SHP77 treated with DMSO at 0.1 percent for 48 hours (cell line): ENCODE measurements at regions not wholly inside any gene's neighbourhood (a gene's known extent, or its start where the extent isn't known, plus 50 kb on each side); places are given as distances from the start of the nearest gene placed in this dataset.

Experiments used
- DNase-seq: peaks from one replicate; lab custom pipeline; 2025; lab: John Stamatoyannopoulos, UW

GRCh38 chr12:42793166-42793565 lies 203.6 kb upstream of the PRICKLE1 start:
- DNase-seq, result no peak

DNA sequence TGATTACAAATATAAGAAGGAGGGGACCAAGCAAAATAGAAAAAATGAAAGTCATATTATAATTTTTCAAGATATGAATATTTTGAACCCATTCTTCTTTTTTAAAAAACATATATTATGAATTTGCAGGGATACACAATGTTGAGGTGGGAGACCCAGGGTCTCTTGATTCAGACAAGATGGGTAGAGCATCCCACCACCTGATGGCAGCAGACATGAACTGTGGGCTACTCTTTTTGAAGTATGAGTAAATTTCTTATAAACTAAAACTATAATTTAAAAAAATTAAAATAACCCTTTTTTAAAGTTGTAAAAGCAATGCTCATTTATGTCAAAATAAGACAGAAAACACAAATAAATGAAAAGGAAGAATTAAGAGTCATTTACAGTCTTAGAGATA lies 202.7 kb upstream of the PRICKLE1 start:
- no peak for DNase-seq

DNA sequence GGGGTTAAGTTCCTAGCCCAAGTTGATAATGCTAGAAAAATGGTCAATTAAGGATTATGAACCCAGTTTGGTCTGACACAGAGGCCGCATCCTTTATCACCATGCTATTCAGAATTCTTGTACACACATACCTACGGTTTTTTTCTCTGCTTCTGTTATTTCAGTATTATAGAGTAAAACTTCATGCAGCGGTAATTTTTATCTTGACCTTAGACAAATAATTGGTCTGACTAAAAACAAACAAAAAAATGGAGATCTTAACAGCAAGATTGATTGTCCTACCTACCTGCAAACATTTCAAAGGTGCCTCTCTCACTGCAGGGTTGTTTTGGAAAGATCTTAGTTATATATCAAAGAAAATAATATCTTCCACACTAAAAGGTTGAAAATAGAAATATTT lies 201.9 kb upstream of the PRICKLE1 start:
- no peak for DNase-seq

GRCh38 chr12:42790761-42791151 lies 201.2 kb upstream of the PRICKLE1 start:
- no peak for DNase-seq

- no peak for DNase-seq
Observed at GRCh38 chr12:42789808-42790760, 200.5 kb upstream of the PRICKLE1 start.

GRCh38 chr12:42786400-42787148 lies 197.0 kb upstream of the PRICKLE1 start:
- DNase-seq, result no peak

DNA sequence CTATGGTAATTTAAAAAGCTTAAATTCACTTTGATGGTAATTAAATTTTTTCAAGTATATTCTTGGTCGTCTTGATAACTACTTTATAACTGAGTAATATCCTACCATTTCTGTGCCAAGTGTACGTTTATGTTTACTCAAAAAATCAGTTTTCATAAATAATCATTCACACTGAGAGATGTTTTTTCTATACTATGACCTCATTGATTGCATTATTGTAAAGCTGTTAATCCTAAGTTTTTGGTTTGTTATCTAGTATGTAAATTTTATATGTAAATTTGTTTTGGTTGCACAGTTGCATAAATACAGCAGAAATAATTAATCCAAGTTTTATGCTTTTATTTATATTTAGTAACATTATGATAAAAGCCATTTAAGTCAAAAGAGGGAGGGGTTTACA lies 196.4 kb upstream of the PRICKLE1 start:
- no peak for DNase-seq

DNA sequence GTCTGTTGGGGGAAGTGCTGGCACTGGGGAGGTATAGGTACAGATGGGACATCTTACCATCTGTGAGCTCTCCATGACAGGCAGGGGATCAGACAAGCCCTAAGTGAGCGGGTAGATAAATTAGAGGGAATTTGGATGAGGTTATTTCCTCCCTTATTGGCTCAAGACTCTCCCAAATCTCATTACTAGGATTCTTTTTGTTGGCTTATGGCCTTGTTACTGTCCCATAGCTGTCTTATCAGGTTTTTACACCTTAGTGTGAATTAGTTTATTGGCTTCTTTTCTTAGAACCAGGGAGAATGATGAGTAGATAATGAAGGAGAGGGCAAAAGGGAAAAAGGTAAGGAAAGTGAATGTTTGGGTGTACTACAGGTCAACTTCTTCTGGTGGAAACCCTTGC lies 191.1 kb upstream of the PRICKLE1 start:
- DNase-seq, result no peak

- DNase-seq, result no peak
Observed at GRCh38 chr12:42779186-42779859, 189.8 kb upstream of the PRICKLE1 start.

- no peak for DNase-seq
Observed at GRCh38 chr12:42776396-42776795, 186.8 kb upstream of the PRICKLE1 start.

DNA sequence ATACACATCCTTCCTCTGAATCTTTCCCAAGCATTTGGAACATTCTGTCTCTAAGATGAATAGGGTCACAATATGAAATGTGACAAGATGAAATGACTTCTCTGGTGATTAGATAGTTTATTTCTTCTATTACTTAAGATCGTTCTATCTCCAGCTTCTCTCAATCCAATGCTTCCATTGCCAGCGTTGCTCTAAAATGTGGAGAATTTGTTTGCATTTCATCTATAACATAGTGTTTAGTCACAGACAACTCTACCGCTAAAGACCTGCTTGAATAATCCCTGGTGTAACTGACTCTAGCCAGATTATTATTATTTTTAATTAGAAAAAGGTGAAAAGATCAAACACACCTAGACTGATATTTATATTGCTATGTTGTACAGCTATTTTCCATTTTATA lies 184.7 kb upstream of the PRICKLE1 start:
- DNase-seq, result no peak

DNA sequence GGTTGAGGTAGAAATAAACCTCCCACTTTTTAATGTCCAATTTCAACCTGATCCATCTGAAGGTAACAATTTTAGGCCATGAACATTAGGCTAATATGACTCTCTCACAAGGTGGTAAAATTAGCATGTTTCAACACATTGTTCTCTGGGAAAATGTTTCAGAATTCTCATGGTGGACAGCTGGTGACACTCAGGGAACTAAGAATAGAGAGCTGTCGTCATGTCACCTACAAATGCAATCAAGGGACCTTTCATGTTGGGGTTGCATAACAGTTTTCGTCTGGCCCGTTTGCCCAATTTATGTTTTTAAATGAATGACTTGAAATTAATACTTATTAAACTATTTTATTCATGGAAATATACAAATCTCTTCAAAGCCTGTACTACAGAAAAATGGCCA lies 180.7 kb upstream of the PRICKLE1 start:
- DNase-seq, result no peak

DNA sequence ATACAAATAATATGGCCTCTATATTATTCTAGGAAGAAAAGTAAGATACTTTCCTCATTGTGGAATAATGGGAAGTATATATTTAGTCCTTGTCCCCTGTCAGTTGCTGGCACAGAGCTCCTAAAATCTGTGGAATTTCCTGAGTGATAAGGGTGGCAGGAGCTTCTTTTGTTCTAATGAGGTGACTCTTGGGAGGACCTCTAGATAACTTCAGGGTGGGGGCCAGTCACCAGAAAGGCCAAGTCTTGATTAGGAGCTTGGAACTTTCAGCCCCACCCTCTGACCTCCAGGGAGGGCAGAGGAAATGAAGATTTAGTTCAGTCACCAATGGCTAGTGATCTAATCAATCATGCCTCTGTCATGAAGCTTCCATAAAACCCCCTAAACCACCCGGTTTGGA lies 179.9 kb upstream of the PRICKLE1 start:
- no peak for DNase-seq

DNA sequence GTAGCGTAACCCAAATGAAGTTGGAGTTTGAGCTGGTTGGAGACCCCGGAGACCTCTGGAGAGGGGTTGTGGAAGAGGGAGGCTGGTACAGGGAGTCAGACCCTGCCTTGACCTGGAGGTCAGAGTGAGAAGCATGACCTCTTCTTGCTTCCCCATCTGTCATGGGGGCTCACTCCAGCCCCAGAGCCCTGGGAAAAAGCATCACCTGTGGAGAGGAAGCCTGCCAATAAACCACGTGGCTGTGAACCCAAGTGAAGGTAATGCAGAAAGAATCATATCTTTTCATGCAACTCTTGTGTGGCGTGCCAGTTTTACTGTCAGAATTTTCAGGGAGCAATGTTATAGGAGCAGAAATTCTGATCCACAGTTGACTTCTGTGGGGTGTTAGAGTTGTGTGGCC lies 178.5 kb upstream of the PRICKLE1 start:
- DNase-seq, result no peak

DNA sequence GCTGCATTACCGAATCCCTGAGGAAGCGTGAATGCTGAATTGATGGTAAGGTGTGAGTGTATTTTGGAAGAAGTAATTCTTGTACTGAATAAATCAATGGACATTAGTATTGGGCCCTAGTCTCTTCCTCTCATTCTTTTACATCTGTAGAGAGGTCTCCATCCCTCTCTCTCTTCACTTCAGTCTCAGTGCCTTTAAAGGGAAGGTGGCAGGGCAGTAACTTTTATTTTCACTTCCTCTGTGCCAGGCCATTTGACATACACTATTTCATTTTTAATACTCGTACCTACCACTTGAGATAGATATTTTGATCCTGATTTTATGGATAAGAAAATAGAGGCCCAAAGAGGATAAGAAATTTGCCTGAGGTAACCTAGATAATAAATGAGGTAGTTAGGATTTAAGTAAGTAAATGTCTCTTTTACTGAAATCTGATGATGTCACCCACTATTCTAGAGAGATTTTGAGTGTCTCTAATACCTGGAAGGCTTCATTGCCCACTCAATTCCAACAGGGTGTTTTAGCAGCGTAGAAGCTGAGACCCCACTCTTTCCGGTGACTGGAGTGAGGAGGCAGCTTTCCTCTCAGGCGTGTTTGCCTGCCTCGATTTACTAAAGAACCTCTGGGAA lies 177.9 kb upstream of the PRICKLE1 start:
- DNase-seq, result no peak

DNA sequence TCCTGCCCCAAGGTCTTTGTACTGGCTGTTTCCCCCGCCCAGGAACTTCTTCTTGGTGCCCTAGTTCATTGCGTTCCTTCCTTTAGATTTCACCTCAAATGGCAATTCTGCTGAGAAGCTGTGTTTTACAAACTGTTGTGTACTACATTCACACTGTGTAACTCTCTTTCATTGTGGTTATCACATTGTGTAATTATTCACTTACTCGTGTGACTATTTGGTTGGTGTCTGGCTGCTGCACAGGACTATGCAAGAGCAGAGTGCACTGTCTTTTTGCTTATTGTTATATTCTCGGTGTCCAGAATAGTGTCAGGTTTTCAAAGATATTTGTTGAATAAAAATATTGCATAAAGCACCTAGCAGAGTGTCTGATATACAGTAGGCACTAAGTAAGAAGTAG lies 177.2 kb upstream of the PRICKLE1 start:
- no peak for DNase-seq

- DNase-seq, result no peak
Observed at GRCh38 chr12:42766026-42766425, 176.5 kb upstream of the PRICKLE1 start.

DNA sequence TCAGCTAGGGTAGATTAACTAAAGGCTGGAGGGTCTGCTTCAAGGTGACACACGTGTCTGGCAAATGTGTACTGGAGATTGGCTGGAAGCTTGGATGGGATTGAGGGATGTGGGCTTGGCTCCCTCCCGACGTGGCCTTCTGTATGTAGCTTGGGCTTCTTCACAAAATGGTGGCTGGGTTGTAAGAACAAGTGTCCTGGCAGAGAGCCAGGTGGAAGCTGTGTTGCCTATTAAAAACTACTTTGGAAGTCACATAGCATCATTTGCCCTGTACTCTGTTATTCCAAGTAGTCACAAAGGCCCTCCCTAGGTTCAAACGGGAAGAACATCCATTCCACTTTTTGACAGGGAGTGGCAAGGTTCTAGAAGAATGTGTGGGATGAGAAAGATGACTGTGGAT lies 174.1 kb upstream of the PRICKLE1 start:
- no peak for DNase-seq

DNA sequence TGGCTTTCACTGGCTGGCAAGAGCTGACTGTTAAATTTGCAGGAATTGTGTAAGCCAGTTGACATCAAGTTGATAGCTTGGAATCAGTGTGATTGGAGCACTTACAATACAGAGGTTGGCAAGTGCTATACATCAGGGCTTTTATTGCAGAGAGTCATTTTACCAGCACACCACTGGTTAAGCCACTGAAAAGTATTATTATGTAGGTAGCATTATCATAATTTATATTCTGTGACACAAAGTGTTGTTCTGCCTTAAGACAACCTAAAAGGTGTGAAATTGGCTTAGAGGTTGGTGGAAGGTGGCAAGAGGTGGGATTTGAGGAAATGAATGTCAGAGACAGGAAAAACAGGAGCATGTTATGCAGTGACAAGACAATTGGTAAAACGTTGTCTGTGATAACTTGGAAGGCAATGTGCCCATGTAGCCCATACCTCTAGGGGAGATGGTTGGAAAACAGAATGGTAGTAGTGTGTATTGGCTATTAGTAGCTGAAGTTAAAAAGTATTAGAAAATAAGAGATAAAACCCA lies 172.9 kb upstream of the PRICKLE1 start:
- DNase-seq, result no peak

- DNase-seq, result no peak
Observed at GRCh38 chr12:42761601-42762350, 172.2 kb upstream of the PRICKLE1 start.

DNA sequence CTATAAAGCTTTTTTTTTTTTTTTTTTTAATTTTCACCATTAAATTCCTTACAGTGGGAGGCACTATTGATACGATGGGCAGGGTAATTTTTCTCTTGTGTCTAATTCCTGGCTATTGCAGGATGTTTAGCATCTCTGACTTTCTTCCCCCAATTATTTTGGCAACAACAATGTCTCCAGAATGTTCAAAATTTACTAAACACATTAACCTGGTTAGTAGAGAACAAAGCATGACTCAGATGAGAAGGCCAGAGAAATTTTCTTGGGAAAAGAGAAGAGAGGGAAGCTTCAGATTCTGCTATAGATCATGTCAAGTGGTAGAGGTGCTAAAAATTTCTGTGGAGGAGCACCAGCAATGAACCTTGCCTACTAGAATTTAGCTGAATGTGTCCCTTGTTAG lies 171.5 kb upstream of the PRICKLE1 start:
- DNase-seq, result no peak
